Sigmoid colon (tissue), 6 donors: ENCODE measurements at regions not wholly inside any gene's neighbourhood (a gene's known extent, or its start where the extent isn't known, plus 50 kb on each side); places are given as distances from the start of the nearest gene placed in this dataset.

ENCODE experiments used
- DNase-seq: peaks from one replicate; pipeline ENCODE4 v3.0.0-alpha.2; 2019
- H3K27ac ChIP-seq, 4 donors: fragments of 200-600 bp; sonication (generic); one replicate each; pipeline ENCODE4 v1.5.1; 2016 to 2019; ENCODE audit warnings: mild to moderate bottlenecking in 1 of 4
- H3K27me3 ChIP-seq, 3 donors: fragments of 200-600 bp; sonication (generic); one replicate each; pipeline ENCODE4 v1.5.1; 2019; ENCODE audit warnings: mild to moderate bottlenecking in 1 of 3
- H3K36me3 ChIP-seq, 4 donors: fragments of 200-600 bp; sonication (generic); one replicate each; pipeline ENCODE4 v1.5.1; 2016 to 2019
- H3K4me1 ChIP-seq, 4 donors: fragments of 200-600 bp; sonication (generic); one replicate each; pipeline ENCODE4 v1.5.1; 2017 to 2019
- H3K4me3 ChIP-seq, 4 donors: fragments of 200-600 bp; sonication (generic); one replicate each; pipeline ENCODE4 v1.5.1; 2017 to 2019; ENCODE audit warnings: mild to moderate bottlenecking in 2 of 4, moderate library complexity in 1 of 4
- H3K9me3 ChIP-seq, 4 donors: fragments of 200-600 bp in 3 of 4; sonication (generic) in 3 of 4; one replicate each; pipeline versions ENCODE4 v1.5.1 to v1.6.1; 2013 to 2019
- EP300 ChIP-seq, 4 donors: sonication (generic); formaldehyde crosslinking; IDR thresholded peaks; one replicate each; pipeline ENCODE4 v1.6.1; 2017; ENCODE audit warnings: antibody characterized with exemption in 4 of 4
- POLR2A ChIP-seq, 2 donors: fragments of 450-650 bp; IDR thresholded peaks; one replicate each; pipeline ENCODE4 v1.6.1; 2016; ENCODE audit warnings: antibody characterized with exemption in 2 of 2, mild to moderate bottlenecking in 2 of 2, moderate library complexity in 2 of 2
- POLR2AphosphoS5 ChIP-seq, 4 donors: sonication (generic); formaldehyde crosslinking; IDR thresholded peaks; one replicate each; pipeline ENCODE4 v1.6.1; 2017; ENCODE audit warnings: antibody characterized with exemption in 4 of 4
- WGBS, 2 donors: extraction: QIAGEN DNeasy Blood & Tissue Kit; methylation state at CpG; one replicate each; pipeline ENCODE4 v1.1.7; 2013; 5-methylcytosine and 5-hydroxymethylcytosine counted together
- intact Hi-C: fragments of 100-400 bp; cut with DNase I; formaldehyde crosslinking; loops from one replicate; pipeline ENCODE4 v1.15.1; 2023
- TF ChIP-seq, protein P1 (sequence below), 4 experiments: fragments of 450-650 bp in 3 of 4; fragments of 200-600 bp in 1 of 4; IDR thresholded peaks; one replicate each; pipeline ENCODE4 v1.5.1; 2016 to 2019; ENCODE audit warnings: antibody characterized with exemption in 4 of 4, mild to moderate bottlenecking in 3 of 4, moderate library complexity in 2 of 4
- donor health status: healthy with polysubstance abuse.
- donor health status: healthy.

DNA sequence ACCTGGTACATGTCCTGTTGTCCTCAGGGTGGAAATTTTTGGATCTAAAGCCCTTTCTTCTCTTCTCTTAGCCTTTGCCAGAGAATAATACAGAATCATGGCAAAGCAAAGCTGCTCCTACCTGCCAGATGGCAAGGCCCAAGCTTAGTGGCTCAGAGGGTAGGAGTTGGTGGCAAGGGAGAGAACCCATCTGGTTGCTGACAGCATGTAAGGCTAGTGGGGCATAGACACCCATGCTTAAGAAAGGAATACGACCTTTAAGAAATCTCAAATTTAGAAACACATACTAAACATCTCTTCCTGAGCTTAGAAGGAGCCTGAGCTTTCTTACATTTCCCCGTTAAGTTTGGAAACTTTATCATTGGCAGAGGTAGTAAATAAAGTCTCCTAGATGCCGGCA, 395.0 kb upstream of the SOX9 start:
- DNase-seq, result no peak
- Histone ChIP-seq H3K9me3 (no peaks in the 10 kb centered on the region), H3K27ac (no peak overlapping the region), H3K4me3 (no peak overlapping the region), H3K4me1 (no peaks in the 10 kb centered on the region), H3K36me3 (no peaks in the 10 kb centered on the region), H3K27me3 (no peaks in the 10 kb centered on the region)
- intact Hi-C loops, result no loop called here
- WGBS, 2 donors, result 82 to 88% methylated on average over 3 of the region's 3 CpGs
- no peak for TF ChIP-seq POLR2A (IDR thresholded peaks at IDR 0.05)
- TF ChIP-seq, protein P1, sequence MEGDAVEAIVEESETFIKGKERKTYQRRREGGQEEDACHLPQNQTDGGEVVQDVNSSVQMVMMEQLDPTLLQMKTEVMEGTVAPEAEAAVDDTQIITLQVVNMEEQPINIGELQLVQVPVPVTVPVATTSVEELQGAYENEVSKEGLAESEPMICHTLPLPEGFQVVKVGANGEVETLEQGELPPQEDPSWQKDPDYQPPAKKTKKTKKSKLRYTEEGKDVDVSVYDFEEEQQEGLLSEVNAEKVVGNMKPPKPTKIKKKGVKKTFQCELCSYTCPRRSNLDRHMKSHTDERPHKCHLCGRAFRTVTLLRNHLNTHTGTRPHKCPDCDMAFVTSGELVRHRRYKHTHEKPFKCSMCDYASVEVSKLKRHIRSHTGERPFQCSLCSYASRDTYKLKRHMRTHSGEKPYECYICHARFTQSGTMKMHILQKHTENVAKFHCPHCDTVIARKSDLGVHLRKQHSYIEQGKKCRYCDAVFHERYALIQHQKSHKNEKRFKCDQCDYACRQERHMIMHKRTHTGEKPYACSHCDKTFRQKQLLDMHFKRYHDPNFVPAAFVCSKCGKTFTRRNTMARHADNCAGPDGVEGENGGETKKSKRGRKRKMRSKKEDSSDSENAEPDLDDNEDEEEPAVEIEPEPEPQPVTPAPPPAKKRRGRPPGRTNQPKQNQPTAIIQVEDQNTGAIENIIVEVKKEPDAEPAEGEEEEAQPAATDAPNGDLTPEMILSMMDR (IDR thresholded peaks at IDR 0.05), result no peak
- TF ChIP-seq EP300 (IDR thresholded peaks at IDR 0.05), result no peak
- TF ChIP-seq POLR2AphosphoS5 (IDR thresholded peaks at IDR 0.05), result no peak

- no peak for DNase-seq
- Histone ChIP-seq H3K4me1 (no peaks in the 10 kb centered on the region), H3K4me3 (no peak overlapping the region), H3K27me3 (no peaks in the 10 kb centered on the region), H3K36me3 (no peaks in the 10 kb centered on the region), H3K9me3 (no peaks in the 10 kb centered on the region), H3K27ac (no peak overlapping the region)
- 27 to 59% methylated on average over 5 of the region's 5 CpGs for WGBS, 2 donors
- TF ChIP-seq, protein P1 (IDR thresholded peaks at IDR 0.05), result no peak
- TF ChIP-seq EP300 (IDR thresholded peaks at IDR 0.05) (no peak), POLR2A (IDR thresholded peaks at IDR 0.05) (no peak), POLR2AphosphoS5 (IDR thresholded peaks at IDR 0.05) (no peak)
- intact Hi-C loops, result no loop called here
These were observed 394.5 kb upstream of the SOX9 start for GRCh38 chr17:71726341-71726740.

GRCh38 chr17:71727292-71727691, 393.5 kb upstream of the SOX9 start:
- intact Hi-C loops, result no loop called here
- Histone ChIP-seq H3K9me3 (no peaks in the 10 kb centered on the region), H3K27me3 (no peaks in the 10 kb centered on the region), H3K4me1 (no peaks in the 10 kb centered on the region), H3K36me3 (no peaks in the 10 kb centered on the region), H3K4me3 (no peak overlapping the region), H3K27ac (no peak overlapping the region)
- 90 to 93% methylated on average over 5 of the region's 5 CpGs for WGBS, 2 donors
- TF ChIP-seq, protein P1 (IDR thresholded peaks at IDR 0.05), result no peak
- DNase-seq, result no peak

DNA sequence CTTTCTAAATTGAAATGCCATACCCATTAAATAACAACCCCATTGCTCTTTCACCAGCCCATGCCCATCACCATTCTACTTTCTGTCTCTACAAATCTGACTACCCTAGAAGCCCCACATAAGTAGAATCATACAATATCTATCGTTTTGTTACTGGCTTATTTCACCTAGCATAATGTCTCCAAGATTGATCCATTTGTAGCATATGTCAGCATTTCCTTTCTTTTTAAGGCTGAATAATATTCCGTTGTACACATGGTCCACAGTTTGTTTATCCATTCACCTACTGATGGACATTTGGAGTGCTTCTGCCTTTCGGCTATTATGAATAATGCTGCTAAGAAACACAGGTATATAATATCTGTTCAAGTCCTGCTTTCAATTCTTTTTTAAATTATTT, 393.1 kb upstream of the SOX9 start:
- TF ChIP-seq POLR2AphosphoS5 (IDR thresholded peaks at IDR 0.05) (no peak), EP300 (IDR thresholded peaks at IDR 0.05) (no peak), POLR2A (IDR thresholded peaks at IDR 0.05) (no peak)
- TF ChIP-seq, protein P1 (IDR thresholded peaks at IDR 0.05), result no peak
- no peaks in the 10 kb centered on the region for H3K36me3 ChIP-seq
- intact Hi-C loops, result no loop called here
- WGBS, 2 donors, result 95% methylated on average over 3 of the region's 3 CpGs
- H3K27ac ChIP-seq, result no peak overlapping the region
- H3K4me1 ChIP-seq, result no peaks in the 10 kb centered on the region
- no peaks in the 10 kb centered on the region for H3K9me3 ChIP-seq
- H3K27me3 ChIP-seq, result no peaks in the 10 kb centered on the region
- no peak overlapping the region for H3K4me3 ChIP-seq
- no peak for DNase-seq

DNA sequence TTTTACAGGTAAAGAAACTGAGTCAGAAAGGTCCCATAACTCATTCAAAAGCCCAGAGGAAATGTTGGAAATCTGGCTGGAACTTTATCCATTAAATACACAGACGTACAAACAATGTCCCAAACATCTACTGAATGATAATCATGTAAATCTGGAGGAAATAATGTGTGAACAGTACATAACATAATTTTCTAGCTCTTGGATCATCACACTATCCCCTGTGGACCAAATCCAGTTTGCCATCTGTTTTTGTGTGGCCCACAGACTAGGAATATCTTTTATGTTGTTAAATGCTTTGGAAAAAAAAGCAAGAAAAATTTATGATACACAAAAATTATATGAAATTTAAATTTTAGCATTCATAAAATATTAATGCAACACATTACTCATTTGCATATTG, 389.9 kb upstream of the SOX9 start:
- Histone ChIP-seq H3K9me3 (no peaks in the 10 kb centered on the region), H3K36me3 (no peaks in the 10 kb centered on the region), H3K27ac (no peak overlapping the region), H3K27me3 (no peaks in the 10 kb centered on the region), H3K4me1 (no peaks in the 10 kb centered on the region), H3K4me3 (no peak overlapping the region)
- TF ChIP-seq POLR2AphosphoS5 (IDR thresholded peaks at IDR 0.05) (no peak), POLR2A (IDR thresholded peaks at IDR 0.05) (no peak), EP300 (IDR thresholded peaks at IDR 0.05) (no peak)
- TF ChIP-seq, protein P1 (IDR thresholded peaks at IDR 0.05), result no peak
- no peak for DNase-seq
- intact Hi-C loops, result no loop called here
- WGBS, 2 donors, result 76 to 89% methylated on average over 1 of the region's 1 CpG
